GM10248 (cell line): ENCODE measurements at regions not wholly inside any gene's neighbourhood (a gene's known extent, or its start where the extent isn't known, plus 50 kb on each side); places are given as distances from the start of the nearest gene placed in this dataset.

ENCODE experiments used
- CTCF ChIA-PET: fragments of 300-600 bp; sonication (Branson Sonifier 250); formaldehyde crosslinking; extraction: SDS; loops from one replicate; lab custom pipeline; 2021; ENCODE audit warnings: antibody characterized with exemption; lab: Yijun Ruan, JAX
- POLR2A ChIA-PET: fragments of 350-650 bp; sonication (Branson Sonifier 250); formaldehyde crosslinking; extraction: SDS; loops from one replicate; lab custom pipeline; 2020; ENCODE audit warnings: antibody characterized with exemption; lab: Yijun Ruan, JAX
- DNase-seq: peaks from one replicate; pipeline ENCODE4 v3.0.0; 2012; ENCODE audit errors: extremely low spot score
- TF ChIP-seq, protein P1 (sequence below): IDR thresholded peaks from 2 replicates; pipeline ENCODE4 v1.5.1; 2012; ENCODE audit warnings: mild to moderate bottlenecking, low read depth; ENCODE audit errors: extremely low read depth, missing control alignments, control extremely low read depth

- CTCF ChIA-PET: interaction anchor here (1.0 kb wide), 1 partner anchor 22 kb away, joined by 3 read pairs; no protein-coding TSS in a partner anchor
- POLR2A ChIA-PET: no interaction called here
- TF ChIP-seq, protein P1, sequence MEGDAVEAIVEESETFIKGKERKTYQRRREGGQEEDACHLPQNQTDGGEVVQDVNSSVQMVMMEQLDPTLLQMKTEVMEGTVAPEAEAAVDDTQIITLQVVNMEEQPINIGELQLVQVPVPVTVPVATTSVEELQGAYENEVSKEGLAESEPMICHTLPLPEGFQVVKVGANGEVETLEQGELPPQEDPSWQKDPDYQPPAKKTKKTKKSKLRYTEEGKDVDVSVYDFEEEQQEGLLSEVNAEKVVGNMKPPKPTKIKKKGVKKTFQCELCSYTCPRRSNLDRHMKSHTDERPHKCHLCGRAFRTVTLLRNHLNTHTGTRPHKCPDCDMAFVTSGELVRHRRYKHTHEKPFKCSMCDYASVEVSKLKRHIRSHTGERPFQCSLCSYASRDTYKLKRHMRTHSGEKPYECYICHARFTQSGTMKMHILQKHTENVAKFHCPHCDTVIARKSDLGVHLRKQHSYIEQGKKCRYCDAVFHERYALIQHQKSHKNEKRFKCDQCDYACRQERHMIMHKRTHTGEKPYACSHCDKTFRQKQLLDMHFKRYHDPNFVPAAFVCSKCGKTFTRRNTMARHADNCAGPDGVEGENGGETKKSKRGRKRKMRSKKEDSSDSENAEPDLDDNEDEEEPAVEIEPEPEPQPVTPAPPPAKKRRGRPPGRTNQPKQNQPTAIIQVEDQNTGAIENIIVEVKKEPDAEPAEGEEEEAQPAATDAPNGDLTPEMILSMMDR: no peak
- no peak for DNase-seq
Observed at GRCh38 chr6:146999766-147000165, 204.5 kb upstream of the STXBP5 start.

DNA sequence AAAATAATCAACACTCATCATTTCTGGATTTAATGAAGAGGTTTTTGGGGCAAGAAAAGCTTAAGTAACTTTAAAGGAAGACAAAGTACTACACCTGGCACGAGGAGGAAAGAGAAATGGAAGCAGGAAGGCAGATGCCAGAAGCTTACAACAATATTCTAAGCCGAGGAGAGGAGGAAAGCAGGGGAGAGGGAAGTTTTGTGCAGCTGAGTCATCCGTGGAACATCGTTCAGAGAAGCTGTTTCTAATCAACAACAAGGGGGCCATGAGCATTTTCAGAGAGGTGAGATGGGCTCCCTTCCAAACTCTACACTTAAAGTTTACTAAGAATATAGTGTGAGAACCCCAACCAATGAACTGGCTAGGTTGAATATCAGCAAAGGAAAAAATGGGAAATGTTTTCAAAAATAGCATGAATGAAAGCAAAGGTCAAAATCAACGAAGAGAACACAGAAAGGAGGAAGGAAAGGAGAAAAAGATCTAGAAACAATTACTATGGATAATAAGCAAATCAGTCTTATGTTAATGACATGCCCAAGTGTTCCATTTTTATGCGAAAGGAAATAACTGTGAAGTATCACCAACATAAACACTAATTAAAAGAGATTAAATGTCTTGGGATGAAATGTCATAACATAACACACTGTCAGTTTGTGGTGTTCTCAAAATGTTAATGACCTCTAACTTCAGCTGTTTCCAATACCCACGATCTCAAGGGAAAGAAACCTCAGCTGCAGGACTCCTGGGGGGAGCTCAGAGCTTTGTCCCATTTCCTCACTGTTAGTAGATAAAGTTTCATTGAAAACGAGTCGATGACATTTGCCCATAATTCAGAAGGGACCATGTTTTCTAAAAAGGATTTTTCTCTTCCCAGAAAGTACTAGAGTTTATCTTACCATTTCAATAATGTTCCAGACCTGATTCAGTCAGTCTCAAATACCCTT, 203.4 kb upstream of the STXBP5 start:
- TF ChIP-seq, protein P1: no peak
- CTCF ChIA-PET: interaction anchor here (1.0 kb wide), 1 partner anchor 23 kb away, joined by 3 read pairs; no protein-coding TSS in a partner anchor
- no peak for DNase-seq
- POLR2A ChIA-PET: no interaction called here

DNA sequence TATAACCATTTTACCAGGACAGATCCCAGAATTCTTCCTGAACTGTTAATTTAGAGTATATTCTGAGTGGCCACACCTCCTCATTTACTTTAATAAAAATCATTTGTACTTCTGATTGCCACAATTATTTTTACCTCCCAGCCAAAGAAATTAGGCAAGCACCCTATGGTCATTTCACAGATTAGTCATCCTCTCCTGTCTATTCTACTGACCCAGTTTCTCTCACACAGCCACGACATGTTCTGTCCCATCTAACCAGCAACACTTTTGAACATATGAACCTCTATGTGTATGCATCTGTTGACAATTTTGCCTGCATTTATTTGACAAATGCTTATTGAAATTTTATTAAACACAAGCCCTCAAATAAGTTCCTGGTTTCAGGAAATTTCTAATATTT, 202.6 kb upstream of the STXBP5 start:
- TF ChIP-seq, protein P1: no peak
- ChIA-PET POLR2A (no interaction called here), CTCF (no interaction called here)
- DNase-seq: no peak

DNA sequence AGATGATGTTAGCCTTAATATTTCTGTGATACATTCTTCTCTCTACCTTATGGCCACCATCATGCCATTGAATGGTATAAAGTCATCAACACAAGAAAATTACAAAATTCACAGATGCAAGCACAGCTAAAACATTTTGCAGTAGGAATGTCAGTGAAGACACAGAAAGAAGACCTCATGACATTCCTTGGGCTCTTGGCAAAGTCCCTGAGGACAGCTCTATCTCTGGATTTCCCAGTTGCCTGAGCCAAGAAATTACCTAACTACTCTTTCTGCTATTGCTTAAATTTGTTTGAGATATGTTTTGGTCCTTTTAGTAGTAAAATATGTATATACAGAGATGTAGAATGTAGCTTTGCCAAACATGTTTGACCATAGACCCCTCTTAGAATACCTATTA, 201.0 kb upstream of the STXBP5 start:
- TF ChIP-seq, protein P1: no peak
- ChIA-PET POLR2A (no interaction called here), CTCF (no interaction called here)
- no peak for DNase-seq

- POLR2A ChIA-PET: no interaction called here
- CTCF ChIA-PET: interaction anchor here (1.4 to 1.6 kb wide), 2 partner anchors 11 to 24 kb away, joined by 3 to 4 read pairs; no protein-coding TSS in a partner anchor
- DNase-seq: no peak
Observed at GRCh38 chr6:147005499-147005898, 198.7 kb upstream of the STXBP5 start.

DNA sequence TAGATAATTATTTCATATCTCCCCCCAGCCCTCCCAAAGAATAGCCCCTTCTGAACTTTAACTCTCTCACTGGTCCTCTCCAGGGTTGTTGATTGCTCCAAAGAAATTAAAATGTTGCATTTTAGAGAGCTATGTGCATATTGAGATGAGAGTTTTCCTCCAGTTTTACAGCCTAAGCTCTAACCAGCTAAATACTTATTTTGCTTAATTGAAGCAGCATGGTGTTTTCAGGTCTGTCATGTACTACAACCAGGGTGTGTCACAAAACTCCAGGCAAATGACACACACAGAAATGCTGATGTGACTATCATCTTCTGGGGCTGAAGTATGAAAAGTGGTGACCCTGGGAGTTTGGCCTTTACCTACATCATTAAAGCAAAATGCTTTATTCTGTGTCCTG, 196.8 kb upstream of the STXBP5 start:
- POLR2A ChIA-PET: no interaction called here
- TF ChIP-seq, protein P1: no peak
- DNase-seq: no peak
- CTCF ChIA-PET: no interaction called here

More at GRCh38 chr6:147005499-147005898, 198.7 kb upstream of the STXBP5 start:
- TF ChIP-seq, protein P1: no peak
